ENCODE measurements at regions not wholly inside any gene's neighbourhood (a gene's known extent, or its start where the extent isn't known, plus 50 kb on each side); places are given as distances from the start of the nearest gene placed in this dataset.

DNA sequence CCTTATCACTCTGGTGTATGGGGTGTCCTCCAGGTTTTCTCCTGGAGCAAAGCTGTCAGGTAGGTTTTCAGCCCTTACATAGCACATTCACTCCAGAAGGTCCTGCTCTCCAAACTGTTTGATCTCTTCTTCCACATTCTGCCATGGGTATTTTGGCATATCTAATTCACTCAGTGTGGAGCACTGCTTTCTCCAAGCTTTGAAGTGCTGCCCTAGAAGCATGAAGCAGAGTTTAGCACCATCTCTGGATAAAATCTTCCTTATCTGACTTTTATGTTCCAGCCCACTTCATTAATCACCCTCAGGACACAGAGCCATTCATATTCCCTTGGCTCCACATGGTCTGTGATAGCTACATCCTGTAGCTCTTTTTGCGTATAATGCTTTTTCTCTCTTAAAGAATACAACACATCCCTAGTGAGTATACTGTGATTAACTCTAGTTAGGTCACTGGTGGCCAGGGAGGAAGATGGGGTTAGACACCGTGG is 56.7 kb upstream of the ARHGAP28 start:
- TF ChIP-seq CBX8 (IDR thresholded peaks at IDR 0.05; ENCODE audit: borderline replicate concordance, extremely low read depth, low read depth, low read length, poor library complexity, severe bottlenecking) = no peak
- no peak for TF ChIP-seq STAT5B (CRISPR knock-in tag; IDR thresholded peaks at IDR 0.05)
